Bone marrow (tissue), 2 donors: ENCODE measurements at regions not wholly inside any gene's neighbourhood (a gene's known extent, or its start where the extent isn't known, plus 50 kb on each side); places are given as distances from the start of the nearest gene placed in this dataset.

Source experiments
- DNase-seq, 2 donors: peaks; one replicate each; lab custom pipeline; 2025; lab: John Stamatoyannopoulos, UW

DNA sequence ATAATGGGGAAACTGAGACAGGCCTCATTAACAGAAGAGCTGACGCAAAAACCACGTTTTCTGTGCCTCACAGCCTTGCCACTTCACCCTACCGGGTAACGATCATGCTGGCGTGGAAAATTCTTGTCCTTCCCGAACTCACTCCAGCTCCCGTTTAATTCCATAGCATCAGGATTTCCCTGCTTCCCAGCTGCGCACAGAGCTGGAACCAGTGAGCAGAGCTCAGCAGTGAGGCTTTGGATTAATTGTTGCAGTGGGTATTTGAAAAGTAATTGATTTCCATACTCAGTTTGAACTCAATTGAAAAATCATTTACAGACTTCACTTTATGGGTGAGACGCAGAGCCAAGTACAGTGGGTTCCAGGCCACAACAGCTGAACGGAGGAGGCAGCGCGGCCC lies 199.0 kb upstream of the ADAMTS16 start:
- DNase-seq = no peak

DNA sequence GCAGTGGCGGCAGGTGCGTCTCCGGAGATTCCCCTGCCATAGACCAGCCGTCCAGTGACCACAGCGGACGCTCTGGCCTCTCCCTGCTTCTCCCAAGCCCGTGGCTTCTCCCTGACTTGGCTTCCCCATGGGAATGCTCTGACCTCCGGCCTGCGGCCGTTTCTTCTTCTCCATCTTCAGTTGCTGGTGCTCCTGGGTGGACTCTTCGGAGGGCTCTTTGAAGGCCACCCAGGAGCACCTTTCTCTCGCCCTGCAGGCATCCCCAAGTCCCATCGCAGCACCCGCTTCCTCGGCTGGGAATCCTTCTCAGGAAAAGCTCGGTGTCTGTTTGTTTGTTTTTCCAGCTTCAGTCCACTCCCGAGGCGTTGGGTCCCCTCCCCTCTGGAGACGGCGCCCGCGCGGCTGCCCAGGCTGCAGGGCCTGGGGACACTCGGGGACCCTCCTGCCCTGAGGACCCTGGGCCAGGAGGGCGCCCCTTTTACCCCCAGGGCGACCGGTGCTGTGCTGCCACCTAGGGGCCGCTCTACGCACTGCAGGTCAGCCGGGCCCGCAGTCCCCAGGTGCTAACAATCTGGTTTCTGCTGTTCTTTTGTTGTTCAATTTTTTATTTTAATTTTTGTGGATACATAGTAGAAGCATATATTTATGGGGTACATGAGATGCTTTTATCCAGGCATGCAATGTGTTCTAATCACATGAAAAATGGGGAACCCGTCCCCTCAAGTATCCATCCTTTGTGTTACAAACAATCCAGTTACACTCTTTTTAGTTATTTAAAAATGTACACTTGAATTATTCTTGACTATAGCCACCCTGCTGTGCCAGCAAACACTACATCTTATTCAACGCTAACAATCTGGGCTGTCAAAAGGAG lies 197.9 kb upstream of the ADAMTS16 start:
- DNase-seq = no peak

DNA sequence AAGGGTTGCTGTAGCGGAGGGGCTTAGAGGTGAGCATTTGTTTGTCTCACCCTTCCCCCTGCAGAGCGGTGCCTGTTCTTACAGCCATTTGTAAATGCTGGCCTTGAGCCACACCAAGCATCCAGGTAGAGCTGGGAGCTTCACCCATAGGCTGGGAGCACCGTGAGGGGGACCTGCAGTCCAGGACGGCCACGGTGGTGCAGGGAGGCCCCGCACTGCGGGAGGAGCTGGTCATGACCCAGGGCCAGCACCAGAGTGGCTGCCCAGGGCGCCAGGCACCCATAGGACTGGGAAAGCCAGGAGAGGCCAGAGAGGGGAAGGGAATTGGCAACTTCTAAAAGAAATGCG lies 197.3 kb upstream of the ADAMTS16 start:
- no peak for DNase-seq

DNA sequence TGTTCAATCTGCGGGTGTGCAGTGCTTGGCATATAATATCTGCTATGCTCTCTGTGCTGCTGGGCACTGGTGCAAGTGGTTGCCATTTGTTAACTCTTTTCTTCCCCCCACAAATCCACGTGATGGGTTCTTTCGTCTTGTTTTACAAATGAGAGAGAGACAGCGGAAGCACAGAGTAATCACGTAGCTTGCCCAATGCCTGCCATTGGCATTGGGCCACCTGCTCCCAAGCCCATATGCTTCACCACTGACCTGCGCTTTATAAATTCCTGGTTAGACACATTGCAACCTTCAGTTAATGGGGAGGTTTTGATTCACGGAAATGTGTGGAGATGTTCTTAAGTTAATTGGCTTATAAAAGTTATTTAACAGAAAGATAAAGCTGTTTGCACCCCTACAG lies 194.8 kb upstream of the ADAMTS16 start:
- no peak for DNase-seq

GRCh38 chr5:4947106-4947505 lies 193.0 kb upstream of the ADAMTS16 start:
- DNase-seq = no peak

DNA sequence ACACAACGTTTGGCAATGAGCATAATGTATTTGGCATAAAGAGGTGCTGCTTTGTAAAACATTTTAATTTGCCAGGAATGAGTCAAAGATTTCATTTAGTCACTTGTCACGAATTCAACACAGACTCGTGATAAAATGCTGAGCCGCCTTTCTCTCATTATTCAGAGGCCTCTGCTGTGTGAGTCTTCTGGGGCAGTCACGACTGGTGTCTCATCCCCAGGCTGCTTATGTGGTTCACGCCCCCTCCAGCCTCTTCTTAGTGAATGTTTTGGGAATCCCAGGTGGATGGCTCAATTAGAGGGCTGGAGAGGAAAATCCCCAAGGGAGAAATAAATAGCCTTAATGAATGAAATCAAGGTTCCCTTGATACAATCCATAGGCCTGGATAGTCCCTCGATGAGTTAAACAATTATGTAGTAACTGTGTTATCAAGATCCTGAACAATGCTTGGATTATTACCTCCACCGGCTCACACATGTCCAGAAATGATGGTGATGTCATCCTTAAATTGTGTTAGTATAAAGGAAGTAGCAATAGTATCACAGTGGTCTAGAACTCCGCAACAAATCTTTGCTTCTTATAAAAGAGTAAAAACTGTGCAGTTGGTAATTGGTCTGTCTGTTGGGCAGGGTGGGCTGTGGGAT lies 192.1 kb upstream of the ADAMTS16 start:
- DNase-seq = no peak

GRCh38 chr5:4949108-4949507 lies 191.0 kb upstream of the ADAMTS16 start:
- no peak for DNase-seq

GRCh38 chr5:4953576-4953975 lies 186.6 kb upstream of the ADAMTS16 start:
- DNase-seq = no peak

DNA sequence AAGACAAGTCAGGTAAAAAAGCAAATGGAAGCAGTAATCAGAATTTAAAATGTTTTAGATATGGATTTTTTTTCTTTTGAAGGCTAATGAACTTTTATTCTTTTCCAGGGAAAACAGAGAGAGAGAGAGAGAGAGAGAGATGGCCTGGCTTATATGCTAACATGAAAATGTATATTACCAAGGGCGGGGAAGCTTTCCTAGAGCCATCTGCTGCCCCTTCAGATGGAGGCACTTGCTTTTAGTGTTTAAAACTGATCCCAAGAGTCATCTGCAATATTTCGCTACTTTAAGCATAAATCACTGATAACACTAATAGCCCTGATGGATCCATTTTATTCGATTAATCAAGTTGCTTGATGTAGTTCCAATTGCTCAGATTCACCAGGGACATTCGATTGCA lies 186.1 kb upstream of the ADAMTS16 start:
- no peak for DNase-seq

DNA sequence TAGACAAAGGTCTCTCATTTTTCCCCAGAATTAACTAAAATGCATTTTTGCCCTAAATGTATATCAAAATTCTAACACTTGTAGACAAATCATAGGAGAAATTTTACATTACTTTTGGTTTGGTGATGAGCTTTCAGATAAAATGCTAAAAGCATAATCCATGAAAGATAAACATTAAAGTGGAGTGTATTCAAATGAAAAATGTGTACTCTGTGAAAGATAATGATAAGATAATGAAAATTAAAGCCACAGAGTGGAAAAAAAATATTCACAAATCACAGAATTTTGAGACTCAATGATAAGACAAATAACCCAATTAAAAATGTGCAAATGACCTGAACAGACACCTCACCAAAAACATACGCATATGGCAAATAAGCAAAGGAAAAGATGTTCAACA lies 176.9 kb upstream of the ADAMTS16 start:
- no peak for DNase-seq

DNA sequence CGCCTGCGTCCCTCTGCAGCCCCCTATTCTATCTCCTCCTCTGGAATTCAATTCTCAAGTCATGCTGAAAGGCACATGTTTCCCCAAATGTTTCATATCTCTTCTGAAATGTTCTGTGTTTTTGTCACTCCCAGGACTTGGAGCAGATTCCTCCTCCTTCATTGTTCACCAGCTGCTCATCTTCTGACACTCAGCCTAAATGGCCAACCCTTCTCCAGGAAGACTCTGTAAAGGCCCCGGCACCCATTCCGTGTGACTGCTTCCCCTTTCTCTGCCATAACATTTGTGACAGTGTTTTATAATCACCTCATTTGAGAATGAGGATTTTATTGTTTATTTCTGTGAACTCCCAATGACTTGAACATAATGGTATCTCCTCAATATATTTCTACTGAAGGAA lies 170.8 kb upstream of the ADAMTS16 start:
- no peak for DNase-seq

- DNase-seq = no peak
These were observed 170.0 kb upstream of the ADAMTS16 start for GRCh38 chr5:4970171-4970570.

DNA sequence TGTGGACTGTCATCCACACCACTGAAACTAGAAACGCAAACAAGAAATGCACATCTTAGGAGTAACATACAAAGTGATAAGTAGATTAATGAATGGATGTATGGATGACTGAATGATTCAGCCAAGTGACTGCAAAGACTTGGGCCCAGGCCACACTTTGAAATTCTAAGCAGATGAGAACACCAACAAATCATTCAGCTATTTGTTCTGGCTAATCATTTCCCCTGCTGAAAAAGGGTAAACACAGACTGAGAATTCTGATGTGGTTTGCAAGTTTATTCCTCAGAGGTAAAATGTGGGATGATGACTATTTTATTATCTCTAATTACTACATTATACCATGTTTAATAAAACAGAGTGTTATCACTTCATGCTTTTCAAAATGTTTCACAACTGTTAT lies 163.2 kb upstream of the ADAMTS16 start:
- DNase-seq = no peak

DNA sequence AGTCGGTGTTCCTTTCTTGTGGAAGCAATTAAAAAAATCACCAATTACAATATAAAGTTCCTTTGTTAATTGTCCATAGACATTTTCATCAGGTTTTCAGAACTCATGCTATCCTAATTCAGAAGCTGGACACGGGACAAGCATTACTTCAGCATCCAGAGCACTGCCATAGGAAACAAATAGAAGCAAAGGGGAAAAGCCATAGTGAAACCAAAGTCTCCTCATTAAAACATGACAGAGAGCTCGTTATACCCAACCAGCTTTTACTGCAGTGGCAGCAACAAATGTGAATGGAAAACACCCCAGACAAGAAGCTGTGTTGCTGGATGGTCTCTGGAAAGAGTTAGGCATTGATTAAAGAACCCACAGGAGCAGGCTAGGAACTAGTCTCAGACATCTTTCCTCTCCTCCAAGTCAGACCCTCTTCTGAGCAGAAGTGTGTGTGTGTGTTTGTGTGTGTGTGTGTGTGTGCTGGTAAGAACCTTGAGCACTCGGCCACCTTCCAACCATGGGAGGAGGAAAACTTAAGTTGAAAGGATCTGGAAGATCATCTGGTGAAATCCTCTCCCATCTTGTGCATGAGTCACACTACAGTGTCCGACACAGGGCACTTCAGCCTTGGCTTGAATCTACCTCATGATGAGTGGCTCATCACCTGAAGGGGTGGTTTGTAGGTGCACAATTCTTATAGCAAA lies 162.6 kb upstream of the ADAMTS16 start:
- no peak for DNase-seq

DNA sequence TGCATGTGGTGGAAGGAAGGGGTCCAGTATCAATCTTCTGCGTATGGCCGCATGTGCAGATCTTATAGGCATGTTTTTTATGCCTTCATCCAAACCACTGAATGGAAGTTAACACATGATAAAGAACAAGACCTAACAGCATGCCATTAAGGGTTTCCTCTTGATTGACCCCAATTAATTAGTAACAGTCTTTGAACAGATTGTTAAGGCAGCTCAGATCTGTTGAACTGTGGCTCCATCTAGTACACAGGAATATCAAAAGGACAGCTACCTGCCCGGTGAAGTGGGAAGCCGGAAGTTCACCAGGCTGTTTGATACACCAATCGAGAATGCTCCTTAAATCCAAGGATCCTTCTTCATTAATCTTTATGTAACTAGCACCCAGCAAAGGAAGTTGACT lies 159.9 kb upstream of the ADAMTS16 start:
- no peak for DNase-seq

DNA sequence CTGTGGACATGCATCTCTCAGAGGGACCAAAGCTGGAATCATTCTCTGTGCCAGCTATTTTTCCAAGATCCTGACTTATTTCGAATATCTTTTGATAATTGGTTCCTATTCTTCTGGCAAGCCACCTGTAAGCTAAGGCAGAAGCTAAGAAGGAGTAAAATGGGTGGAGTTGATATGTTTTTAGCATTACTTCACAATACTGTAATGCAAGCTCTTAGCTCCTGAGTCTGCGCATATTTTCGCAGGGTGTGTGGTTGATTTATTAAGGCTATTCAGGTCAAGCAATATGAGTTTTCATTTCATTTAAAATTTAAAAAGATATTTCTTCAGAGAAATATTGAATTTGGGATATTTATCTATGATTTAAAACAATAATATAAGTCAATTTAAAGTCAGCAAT lies 158.5 kb upstream of the ADAMTS16 start:
- no peak for DNase-seq

DNA sequence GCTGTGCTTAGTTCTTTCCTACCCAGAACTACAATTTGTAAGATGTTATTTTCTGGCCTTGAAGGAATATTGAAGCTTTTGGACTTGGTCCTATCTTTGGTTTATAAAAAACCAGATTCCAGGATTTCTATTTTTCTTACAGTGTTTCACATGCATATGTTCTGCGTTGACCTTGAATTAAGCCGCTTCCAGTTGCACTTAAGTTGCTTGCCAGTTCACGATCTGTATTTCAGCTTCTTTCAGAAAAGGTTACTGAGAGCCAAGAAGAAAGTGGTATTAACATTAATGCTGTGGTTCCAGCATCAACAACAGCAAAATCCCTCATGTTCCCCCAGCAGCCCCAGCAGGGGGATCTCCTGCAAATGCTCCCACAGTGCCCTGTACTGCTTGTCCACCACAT lies 156.4 kb upstream of the ADAMTS16 start:
- no peak for DNase-seq

- no peak for DNase-seq
These were observed 155.7 kb upstream of the ADAMTS16 start for GRCh38 chr5:4984461-4984860.

DNA sequence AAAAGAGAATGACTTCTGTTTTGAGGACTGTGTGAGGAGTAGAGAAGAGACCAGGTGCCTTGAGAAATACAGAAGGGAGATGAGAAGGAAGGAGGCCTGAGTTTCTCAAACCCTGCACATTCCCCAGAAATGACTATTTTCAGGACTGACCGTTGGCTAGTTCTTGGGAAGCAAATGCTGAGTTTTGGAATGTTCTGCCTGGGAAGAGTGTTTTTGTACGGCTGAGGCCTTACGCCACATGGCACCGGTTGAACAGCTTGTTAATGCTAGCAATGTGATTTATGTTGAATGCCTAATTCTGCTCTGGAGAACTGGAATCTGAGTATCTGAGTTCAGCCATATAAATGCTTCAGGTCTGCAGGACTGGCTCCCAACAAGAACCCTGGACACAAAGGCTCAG lies 152.7 kb upstream of the ADAMTS16 start:
- DNase-seq = no peak

- no peak for DNase-seq
These were observed 151.0 kb upstream of the ADAMTS16 start for GRCh38 chr5:4989118-4989517.

GRCh38 chr5:4990017-4990416 lies 150.1 kb upstream of the ADAMTS16 start:
- no peak for DNase-seq

DNA sequence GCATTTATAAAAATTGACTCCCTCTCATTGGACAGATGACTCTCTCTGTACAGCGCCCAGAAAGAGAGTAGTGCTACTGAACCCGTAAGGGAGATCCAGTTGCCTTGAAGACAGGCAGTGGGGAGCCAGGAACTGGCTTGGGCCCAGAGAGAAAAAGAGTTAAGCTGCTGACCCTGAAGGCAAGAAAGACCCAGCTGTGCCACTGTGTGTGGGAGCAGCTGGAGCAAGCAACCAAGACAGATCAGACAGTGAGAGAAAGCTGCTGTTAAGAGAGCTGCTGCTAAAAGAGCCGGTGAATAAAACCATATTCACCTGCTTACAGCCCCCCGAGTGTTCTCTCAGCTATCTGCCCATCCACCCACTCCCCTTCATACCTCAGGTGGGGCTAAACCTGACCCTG lies 149.7 kb upstream of the ADAMTS16 start:
- no peak for DNase-seq

- DNase-seq = no peak
These were observed 148.2 kb upstream of the ADAMTS16 start for GRCh38 chr5:4991925-4992324.
